Uterus (tissue), 3 donors: ENCODE measurements at regions not wholly inside any gene's neighbourhood (a gene's known extent, or its start where the extent isn't known, plus 50 kb on each side); places are given as distances from the start of the nearest gene placed in this dataset.

ENCODE experiments used
- DNase-seq, 2 donors: peaks; one replicate each; pipeline ENCODE4 v3.0.0-alpha.2; 2019 to 2020
- H3K27ac ChIP-seq, 2 donors: fragments of 200-600 bp; sonication (generic); 1 replicate in 1 of 2; 2 replicates in 1 of 2; pipeline ENCODE4 v1.5.1; 2016 to 2018
- H3K27me3 ChIP-seq, 2 donors: fragments of 200-600 bp; sonication (generic); one replicate each; pipeline ENCODE4 v1.5.1; 2018 to 2019; ENCODE audit warnings: control low read depth in 1 of 2
- H3K36me3 ChIP-seq, 2 donors: fragments of 200-600 bp; sonication (generic); one replicate each; pipeline ENCODE4 v1.5.1; 2019; ENCODE audit warnings: control low read depth in 1 of 2
- H3K4me1 ChIP-seq, 2 donors: fragments of 200-600 bp; sonication (generic); one replicate each; pipeline ENCODE4 v1.5.1; 2018 to 2019; ENCODE audit warnings: control low read depth in 1 of 2
- H3K4me3 ChIP-seq, 2 donors: fragments of 200-600 bp; sonication (generic); 1 replicate in 1 of 2; 2 replicates in 1 of 2; pipeline ENCODE4 v1.5.1; 2018 to 2019; ENCODE audit warnings: mild to moderate bottlenecking in 1 of 2
- H3K9me3 ChIP-seq, 2 donors: fragments of 200-600 bp; sonication (generic); one replicate each; pipeline ENCODE4 v1.5.1; 2019; ENCODE audit warnings: control low read depth in 1 of 2
- POLR2A ChIP-seq, 2 donors: fragments of 450-650 bp; IDR thresholded peaks; one replicate each; pipeline ENCODE4 v1.6.1; 2016; ENCODE audit warnings: antibody characterized with exemption in 2 of 2, mild to moderate bottlenecking in 1 of 2, moderate library complexity in 1 of 2
- intact Hi-C: fragments of 100-400 bp; cut with DNase I; formaldehyde crosslinking; loops from one replicate; pipeline ENCODE4 v1.15.1; 2023; ENCODE audit warnings: low total_unique reads
- TF ChIP-seq, protein P1 (sequence below), 4 experiments: fragments of 200-600 bp in 2 of 4; fragments of 450-650 bp in 2 of 4; sonication (generic) in 2 of 4; IDR thresholded peaks; one replicate each; pipeline ENCODE4 v1.5.1; 2016 to 2019; ENCODE audit warnings: antibody characterized with exemption in 4 of 4, mild to moderate bottlenecking in 2 of 4, moderate library complexity in 1 of 4
- donor health status: DM: yes; HTN: yes; CAD: no.

DNA sequence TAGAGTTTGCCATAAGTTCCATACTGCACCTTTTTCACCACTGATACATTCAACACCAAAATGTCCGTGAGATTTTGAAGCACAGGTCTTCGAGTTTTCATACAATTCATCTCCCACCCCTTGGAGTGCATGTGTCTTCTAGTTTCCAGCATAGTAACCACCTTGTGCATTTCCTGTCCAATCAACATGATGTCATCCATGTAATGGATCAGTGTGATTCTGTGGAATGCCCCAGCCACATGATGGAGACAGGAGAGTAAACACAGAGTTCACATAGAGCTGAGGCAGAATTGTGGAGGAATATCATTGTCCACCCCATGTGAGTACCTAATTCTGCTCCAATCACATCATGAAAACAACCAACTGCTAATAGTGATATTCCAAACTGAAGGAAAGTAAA is 441.5 kb upstream of the CDH6 start:
- Histone ChIP-seq H3K27ac (no peak overlapping the region), H3K4me1 (no peaks in the 10 kb centered on the region), H3K9me3 (no peaks in the 10 kb centered on the region), H3K27me3 (no peaks in the 10 kb centered on the region), H3K36me3 (no peaks in the 10 kb centered on the region), H3K4me3 (no peak overlapping the region)
- DNase-seq = no peak
- intact Hi-C loops = no loop called here
- TF ChIP-seq, protein P1, sequence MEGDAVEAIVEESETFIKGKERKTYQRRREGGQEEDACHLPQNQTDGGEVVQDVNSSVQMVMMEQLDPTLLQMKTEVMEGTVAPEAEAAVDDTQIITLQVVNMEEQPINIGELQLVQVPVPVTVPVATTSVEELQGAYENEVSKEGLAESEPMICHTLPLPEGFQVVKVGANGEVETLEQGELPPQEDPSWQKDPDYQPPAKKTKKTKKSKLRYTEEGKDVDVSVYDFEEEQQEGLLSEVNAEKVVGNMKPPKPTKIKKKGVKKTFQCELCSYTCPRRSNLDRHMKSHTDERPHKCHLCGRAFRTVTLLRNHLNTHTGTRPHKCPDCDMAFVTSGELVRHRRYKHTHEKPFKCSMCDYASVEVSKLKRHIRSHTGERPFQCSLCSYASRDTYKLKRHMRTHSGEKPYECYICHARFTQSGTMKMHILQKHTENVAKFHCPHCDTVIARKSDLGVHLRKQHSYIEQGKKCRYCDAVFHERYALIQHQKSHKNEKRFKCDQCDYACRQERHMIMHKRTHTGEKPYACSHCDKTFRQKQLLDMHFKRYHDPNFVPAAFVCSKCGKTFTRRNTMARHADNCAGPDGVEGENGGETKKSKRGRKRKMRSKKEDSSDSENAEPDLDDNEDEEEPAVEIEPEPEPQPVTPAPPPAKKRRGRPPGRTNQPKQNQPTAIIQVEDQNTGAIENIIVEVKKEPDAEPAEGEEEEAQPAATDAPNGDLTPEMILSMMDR (IDR thresholded peaks at IDR 0.05) = no peak
- TF ChIP-seq POLR2A (IDR thresholded peaks at IDR 0.05) = no peak

DNA sequence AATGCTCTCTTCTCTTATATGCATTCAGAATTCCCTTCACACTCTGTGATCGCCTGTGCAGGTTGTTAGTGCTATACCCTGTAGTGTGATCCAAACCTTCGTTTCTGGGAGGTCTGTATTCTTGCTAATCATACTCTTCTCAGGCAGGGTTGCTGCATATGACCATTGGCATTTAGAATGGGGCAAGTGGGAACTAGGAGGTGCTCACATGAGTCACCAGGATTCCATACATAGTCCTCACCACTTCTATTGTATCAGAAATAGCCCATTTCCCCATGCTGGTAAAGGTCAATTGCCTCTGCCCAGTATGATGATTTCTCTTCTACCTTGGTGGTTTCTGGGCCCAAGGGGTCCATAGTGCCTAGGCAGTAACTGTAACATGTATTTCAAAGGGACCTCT is 443.5 kb upstream of the CDH6 start:
- H3K36me3 ChIP-seq = no peaks in the 10 kb centered on the region
- no peaks in the 10 kb centered on the region for H3K9me3 ChIP-seq
- no peak overlapping the region for H3K27ac ChIP-seq
- H3K4me1 ChIP-seq = no peaks in the 10 kb centered on the region
- H3K27me3 ChIP-seq = no peaks in the 10 kb centered on the region
- H3K4me3 ChIP-seq = no peak overlapping the region
- TF ChIP-seq, protein P1 (IDR thresholded peaks at IDR 0.05) = no peak
- TF ChIP-seq POLR2A (IDR thresholded peaks at IDR 0.05) = no peak
- DNase-seq = no peak
- intact Hi-C loops = no loop called here

DNA sequence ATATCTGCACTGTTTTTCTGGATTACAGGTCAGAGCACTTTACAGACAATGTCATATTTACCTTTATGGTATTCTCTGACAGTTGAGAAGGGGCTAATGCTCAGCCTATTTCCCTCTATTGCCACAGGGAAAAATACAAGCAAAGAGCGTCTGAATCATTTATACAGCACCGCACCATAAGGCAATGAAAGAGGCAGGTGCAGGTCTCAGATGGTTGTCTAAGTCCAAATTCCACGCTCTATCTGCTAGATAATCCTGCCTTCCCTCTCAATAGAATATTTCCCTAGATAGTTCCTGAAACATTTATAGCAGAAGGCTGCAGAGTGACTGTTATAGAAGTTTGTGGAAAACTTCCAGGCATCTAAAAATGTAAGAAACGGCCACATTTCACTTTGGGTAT is 446.1 kb upstream of the CDH6 start:
- Histone ChIP-seq H3K27me3 (no peaks in the 10 kb centered on the region), H3K9me3 (no peaks in the 10 kb centered on the region), H3K36me3 (no peaks in the 10 kb centered on the region), H3K27ac (no peak overlapping the region), H3K4me3 (no peak overlapping the region), H3K4me1 (no peaks in the 10 kb centered on the region)
- no peak for TF ChIP-seq POLR2A (IDR thresholded peaks at IDR 0.05)
- TF ChIP-seq, protein P1 (IDR thresholded peaks at IDR 0.05) = no peak
- no peak for DNase-seq
- intact Hi-C loops = no loop called here

DNA sequence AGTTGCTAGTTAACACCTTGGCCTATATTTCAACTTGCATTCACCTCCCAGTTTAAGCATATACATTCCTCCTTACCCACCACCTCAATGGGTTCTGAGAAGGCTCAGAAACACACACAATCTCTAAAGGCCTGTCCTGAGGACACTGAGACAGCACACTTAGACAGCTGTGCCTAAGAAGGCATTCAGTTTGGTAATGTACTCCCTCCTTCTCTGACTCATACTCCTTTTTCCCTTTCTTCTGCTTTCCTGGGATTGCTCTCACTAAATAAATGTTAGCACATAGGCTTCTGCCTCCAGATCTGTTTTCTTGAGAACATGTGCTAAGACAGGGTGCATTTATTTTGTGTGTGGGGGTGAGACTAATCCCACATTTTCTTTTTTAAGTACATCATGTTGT is 456.8 kb upstream of the CDH6 start:
- no peak overlapping the region for H3K27ac ChIP-seq

DNA sequence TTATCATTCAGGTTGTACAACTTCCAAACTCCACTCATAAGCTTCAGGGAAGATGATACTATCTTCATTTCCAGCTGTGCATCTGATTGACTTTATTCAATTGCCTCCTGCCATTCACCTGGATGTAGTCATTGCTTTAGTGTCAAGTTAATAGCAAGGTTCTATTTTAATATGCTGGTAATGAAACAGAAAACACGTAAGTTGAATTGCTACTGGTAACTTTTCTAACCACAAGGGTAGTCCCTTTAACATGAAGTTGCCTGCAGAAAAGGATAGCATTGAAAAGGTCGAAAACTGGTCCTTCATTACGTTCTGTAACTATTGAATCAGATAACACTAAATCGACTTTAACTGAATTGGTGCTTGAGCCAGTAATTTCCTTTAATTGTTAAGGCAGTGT is 459.4 kb upstream of the CDH6 start:
- Histone ChIP-seq H3K27me3 (no peaks in the 10 kb centered on the region), H3K27ac (no peak overlapping the region), H3K36me3 (no peaks in the 10 kb centered on the region), H3K4me1 (no peaks in the 10 kb centered on the region), H3K4me3 (no peak overlapping the region), H3K9me3 (no peaks in the 10 kb centered on the region)
- intact Hi-C loops = no loop called here
- TF ChIP-seq, protein P1 (IDR thresholded peaks at IDR 0.05) = no peak
- TF ChIP-seq POLR2A (IDR thresholded peaks at IDR 0.05) = no peak
- DNase-seq = no peak

More for the DNA sequence above, 456.8 kb upstream of the CDH6 start:
- intact Hi-C loops = no loop called here
- Histone ChIP-seq H3K9me3 (no peaks in the 10 kb centered on the region), H3K27me3 (no peaks in the 10 kb centered on the region), H3K36me3 (no peaks in the 10 kb centered on the region), H3K4me1 (no peaks in the 10 kb centered on the region), H3K4me3 (no peak overlapping the region)
- no peak for DNase-seq
- no peak for TF ChIP-seq POLR2A (IDR thresholded peaks at IDR 0.05)
- TF ChIP-seq, protein P1 (IDR thresholded peaks at IDR 0.05) = no peak
